ENCODE measurements at regions not wholly inside any gene's neighbourhood (a gene's known extent, or its start where the extent isn't known, plus 50 kb on each side); places are given as distances from the start of the nearest gene placed in this dataset.

DNA sequence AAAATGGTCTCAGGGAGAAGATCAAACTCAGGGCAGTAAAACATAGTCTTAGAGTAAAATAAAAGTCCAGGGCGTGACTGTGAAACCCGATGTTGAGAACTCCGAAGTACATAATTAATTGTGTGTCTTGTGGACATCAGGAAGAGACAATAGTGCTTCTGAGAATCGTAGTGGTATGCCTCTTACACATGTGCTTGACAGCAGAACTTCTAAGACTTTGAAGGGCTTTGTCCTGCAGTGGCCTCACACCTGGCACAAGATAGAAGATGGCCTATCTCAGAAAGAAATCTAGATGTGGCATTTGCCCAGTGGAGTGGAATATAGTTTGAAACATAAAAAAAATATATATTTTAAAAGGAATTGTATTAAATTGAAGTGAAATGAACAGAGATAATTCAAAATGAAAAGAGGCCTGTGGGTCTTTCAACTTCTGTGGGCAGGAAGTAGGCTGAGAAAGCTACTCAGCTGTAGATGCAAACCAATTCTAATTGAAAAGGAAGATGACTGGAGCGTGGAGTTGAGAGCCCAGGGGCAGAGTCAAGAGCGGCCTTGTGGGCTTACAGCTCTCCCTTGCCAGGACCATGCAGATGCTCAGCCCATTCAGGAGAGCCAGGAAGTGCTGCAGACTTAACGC, 468.4 kb downstream of the KDM4C start:
- TF ChIP-seq, protein P1, sequence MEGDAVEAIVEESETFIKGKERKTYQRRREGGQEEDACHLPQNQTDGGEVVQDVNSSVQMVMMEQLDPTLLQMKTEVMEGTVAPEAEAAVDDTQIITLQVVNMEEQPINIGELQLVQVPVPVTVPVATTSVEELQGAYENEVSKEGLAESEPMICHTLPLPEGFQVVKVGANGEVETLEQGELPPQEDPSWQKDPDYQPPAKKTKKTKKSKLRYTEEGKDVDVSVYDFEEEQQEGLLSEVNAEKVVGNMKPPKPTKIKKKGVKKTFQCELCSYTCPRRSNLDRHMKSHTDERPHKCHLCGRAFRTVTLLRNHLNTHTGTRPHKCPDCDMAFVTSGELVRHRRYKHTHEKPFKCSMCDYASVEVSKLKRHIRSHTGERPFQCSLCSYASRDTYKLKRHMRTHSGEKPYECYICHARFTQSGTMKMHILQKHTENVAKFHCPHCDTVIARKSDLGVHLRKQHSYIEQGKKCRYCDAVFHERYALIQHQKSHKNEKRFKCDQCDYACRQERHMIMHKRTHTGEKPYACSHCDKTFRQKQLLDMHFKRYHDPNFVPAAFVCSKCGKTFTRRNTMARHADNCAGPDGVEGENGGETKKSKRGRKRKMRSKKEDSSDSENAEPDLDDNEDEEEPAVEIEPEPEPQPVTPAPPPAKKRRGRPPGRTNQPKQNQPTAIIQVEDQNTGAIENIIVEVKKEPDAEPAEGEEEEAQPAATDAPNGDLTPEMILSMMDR (conservative IDR thresholded peaks at IDR 0.05): no peak
- TF ChIP-seq EZH2 (IDR thresholded peaks at IDR 0.05; ENCODE audit: low read depth): no peak
